Germinal center (tissue), 1 donor: ENCODE measurements at regions not wholly inside any gene's neighbourhood (a gene's known extent, or its start where the extent isn't known, plus 50 kb on each side); places are given as distances from the start of the nearest gene placed in this dataset.
"Not testable (repeated sequence)": the region's sequence is repeated elsewhere in the genome, so short reads cannot be mapped to it uniquely, and the experiment has no call there.

Experiments used
- DNase-seq: peaks from one replicate; pipeline ENCODE4 v3.0.0; 2012; ENCODE audit warnings: mixed read lengths, low spot score

DNA sequence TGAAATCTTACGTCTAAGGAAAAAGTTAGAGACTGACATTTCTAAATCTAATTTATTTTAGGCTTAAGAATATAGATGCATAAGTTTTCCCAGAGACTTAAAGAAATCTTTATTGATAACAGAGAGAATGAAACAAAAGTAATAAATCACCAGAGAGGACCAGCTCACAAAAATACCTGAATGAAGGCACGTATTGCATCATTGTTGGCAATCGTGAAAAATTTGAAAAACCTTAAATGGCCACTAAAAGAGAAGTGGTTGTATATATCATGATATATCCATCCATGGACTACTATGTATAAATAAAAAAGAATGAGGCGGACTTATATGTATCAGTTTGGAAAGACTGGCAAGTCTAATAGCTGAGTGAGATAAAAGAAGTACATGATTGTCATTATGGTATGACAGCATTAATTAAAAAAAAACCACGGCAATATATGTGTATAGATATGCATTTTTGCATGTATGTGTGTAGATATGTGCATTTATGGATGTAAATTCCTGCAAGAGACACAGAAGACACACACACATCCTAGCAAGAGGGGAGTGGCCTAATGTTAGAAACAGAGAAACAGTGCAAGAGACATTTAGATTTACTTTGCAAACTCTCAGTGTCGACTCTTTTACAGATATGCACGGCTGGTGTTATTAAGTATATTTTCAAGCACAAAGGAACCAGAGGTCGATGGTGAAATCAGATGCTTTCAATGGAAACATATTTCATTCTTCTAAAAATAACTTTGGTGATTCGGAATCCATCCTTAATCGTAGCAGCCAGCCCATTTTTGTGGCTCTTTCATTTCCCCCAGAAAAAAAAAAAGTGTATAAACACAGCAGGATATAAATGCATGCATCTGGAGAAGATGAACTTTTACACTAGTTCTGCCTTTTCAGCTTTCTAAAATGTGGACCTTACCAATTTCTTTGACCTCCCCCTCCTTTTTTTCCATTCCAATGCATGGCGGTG, 156.1 kb upstream of the SALL4 start:
- DNase-seq, result no peak

DNA sequence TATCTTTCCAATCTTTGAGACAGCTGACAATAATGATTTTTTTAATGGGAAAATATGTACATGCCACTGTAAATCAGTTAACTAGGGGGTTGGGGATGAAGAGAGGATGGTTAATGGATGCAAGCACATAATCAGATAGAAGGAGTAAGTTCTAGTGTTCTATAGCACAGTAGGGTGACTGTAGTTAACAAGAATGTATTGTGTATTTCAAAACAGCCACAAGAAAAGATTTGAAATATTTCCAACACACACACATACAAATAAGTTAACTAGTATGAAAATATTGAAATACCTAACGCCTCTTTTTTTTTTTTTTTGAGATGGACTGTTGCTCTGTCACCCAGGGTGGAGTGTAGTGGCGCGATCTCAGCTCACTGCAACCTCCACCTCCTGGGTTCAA, 153.4 kb upstream of the SALL4 start:
- DNase-seq, result no peak

DNA sequence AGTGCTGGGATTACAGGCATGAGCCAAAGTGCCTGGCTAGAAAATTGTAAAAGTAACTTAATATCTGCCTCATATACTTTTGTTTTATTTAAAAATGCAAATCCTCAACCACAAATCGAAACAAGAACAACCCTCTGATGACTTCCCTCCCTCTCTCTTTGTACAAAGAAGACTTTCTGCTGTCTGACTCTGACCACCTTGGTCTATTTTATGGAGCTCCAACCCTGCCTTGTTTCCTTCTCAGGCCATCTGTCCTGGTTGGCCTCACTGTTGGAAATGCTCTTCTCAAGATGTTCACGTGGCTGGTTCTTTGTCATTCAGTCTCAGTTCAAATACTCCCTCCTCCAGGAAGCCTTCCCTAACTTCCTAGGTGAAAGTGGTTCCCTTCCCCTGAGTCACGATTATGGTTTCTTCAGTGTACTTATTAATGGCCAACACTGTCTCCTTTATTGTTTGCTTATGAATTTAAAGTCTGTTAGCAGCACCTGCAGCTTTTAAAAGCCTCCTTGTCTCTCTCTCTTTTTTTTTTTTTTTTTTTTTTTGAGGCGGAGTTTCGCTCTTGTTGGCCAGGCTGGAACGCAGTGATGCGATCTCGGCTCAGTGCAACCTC, 151.5 kb upstream of the SALL4 start:
- no peak for DNase-seq

DNA sequence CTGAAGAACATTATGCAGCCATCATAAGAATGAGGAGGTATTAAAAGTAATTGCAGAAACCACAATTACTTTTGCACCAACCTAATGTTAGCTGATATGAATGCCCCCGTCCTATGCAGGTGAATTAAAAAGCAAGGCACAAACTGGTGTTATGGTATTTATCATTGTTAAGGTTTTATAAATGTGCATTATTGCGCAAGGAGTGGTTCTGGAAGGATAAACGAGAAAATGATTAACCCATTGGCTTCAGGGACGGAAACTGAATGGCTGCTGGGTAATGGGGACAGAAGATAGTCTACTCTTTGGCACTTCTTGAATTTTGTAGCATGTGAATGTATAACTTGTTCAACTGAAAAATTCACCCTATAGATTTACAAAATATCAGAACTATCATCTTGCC, 148.6 kb upstream of the SALL4 start:
- no peak for DNase-seq

DNA sequence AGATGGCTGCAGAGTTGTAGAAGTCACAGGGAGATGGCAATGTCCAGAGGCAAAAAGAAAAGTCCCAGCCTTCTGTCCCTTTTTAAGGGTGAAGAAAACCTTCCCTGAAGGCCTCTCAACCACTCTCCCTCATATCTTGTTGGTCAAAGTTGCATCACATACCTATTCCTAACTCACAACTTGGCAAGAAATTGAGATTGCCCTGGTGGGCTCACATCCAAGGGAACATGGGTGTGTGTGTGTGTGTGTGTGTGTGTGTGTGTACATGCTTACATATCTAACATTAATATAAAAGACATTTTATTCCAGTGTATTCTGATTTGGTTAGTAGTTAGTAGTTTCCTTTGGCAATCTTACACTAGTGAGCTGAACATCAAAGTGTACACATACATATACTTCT, 144.3 kb upstream of the SALL4 start:
- DNase-seq, result no peak

DNA sequence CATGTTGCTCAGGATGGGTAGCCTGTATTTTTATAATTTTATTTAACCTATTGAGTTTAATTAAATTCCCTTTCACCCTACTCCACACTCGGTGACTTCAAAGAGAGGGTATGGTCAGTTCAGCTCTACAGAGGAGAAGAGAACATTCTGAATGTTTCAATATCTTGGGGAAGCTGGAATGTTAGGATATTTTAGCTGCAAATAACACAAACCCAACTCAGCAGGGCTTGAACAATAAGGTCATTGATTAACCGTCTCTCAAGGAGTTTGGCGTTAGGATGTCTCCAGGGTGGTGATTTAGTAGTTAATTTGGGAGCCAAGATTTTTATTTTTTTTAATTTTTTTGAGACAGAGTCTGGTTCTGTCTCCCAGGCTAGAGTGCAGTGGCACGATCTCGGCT, 143.6 kb upstream of the SALL4 start:
- DNase-seq, result no peak

DNA sequence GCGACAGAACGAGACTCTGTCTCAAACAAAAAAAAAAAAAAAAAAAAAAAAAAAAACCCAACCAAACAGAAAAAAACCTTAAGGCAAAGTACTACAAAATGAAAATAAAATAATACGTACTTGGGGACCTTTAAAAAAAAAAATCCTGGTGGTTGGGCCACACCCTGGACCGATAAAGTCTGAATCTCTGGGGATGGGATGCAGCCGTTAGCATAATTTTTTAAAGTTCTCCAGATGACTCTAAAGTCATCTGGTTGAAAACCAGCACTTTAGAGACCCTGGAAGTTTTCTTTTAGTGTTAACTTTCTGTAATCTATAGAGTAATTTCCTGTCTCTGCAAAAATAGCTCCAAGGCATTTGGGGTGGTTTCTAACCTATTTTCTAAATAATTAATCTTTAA, 142.9 kb upstream of the SALL4 start:
- DNase-seq, result no peak

DNA sequence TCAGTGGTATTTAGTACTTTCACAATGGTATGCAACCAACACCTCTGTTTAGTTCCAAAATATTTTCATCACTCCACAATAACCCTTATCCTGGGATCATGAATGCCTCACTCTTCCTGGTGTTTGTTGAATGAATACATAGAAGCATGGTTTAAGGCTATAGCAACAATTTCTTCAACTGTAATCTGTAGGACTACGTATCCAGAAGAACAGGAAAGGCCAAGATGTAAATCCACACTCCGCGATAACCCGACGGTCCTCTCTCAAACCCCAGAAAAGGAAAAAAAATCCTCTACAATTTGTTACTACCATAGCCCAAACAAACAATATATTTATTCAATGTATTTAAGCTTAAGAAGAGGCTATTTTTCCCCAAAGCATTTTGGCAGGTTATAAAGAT, 141.4 kb upstream of the SALL4 start:
- no peak for DNase-seq

DNA sequence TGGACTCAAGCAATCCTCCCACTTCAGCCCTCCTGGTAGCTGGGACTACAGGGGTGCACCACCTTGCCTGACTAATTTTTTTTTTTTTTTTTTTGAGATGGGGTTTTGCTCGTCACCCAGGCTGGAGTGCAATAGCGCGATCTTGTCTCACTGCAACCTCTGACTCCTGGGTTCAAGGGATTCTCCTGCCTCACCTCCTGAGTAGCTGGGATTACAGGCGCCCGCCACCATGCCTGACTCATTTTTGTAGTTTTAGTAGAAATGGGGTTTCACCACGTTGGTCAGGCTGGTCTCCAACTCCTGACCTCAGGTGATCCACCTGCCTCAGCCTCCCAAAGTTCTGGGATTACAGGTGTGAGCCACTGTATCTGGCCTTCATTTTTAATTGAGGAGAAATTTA, 141.0 kb upstream of the SALL4 start:
- not testable (repeated sequence) for DNase-seq

DNA sequence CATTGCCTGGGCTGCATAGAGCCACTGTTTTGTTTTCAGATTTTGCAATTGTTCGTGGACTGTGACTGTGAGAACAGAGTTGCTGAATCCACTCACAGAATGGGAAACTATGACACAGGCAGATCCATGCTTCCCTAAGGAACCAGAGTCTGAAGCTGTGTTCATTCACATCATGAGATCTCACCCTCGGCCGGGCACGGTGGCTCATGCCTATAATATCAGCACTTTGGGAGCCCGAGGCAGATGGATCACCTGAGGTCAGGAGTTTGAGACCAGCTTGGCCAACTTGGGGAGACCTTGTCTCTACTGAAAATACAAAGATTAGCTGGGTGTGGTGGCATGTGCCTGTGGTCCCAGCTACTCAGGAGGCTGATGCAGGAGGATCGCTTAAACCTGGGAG, 139.2 kb upstream of the SALL4 start:
- DNase-seq, result no peak

DNA sequence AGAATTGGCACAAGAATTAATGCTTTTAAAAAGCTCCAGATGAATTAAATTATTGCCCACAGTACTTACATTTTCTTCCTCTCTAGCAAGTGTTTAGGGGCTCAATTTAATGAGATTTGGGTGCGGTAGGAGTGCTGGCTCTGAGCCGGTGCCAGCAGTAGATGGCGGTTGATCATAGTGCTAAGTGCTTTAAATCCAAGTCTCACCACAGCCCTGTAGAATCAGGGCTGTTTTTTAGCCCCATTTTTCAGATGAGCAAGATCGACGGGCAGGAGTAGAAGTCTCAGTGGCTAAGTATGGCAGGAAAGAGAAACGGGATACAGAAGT, 136.9 kb upstream of the SALL4 start:
- no peak for DNase-seq

DNA sequence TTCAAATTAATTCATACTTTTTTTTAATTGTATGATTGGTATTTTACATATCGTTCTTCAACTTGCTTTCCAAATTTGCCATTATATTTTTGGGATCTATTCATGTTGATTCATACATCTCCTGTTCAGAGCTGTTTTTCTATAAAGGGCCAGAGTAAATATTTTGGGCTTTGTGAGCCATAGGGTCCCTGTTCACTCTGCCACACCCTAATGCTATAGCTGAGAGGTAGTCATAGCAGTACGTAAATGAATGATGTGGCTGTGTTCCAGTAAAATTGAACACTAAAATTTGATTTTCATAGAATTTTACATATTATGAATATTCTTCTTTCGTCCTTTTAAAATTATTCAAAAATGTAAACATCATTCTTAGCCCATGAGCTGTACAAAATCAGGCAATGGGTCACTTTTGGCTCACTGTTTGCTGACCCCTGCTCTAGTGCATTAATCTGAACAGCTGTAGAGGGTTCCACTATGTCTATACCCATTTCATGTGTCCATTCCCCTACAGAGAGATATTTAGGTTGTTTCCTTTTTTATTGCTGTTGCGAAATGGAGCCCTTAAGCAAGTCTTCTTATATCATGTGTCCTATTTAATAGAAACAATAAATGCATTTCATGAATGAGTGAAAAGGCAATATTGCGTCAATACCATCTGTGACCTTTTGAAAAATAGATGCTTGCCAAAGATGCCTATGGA, 136.4 kb upstream of the SALL4 start:
- DNase-seq, result no peak

DNA sequence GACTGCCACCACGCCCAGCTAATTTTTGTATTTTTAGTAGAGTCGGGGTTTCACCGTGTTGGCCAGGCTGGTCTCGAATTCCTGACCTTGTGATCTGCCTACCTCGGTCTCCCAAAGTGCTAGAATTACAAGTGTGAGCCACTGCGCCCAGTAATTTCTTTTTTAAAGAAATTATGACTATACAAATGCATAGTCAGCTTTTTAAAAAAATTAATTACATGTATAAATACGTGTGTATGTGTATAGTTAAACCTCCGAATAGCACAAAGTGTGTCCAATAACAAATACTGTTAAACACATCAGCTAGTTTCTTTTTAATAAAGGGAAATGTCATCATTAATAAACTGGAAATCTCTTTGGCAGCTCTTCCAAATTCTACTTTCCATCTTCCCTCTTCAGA, 135.5 kb upstream of the SALL4 start:
- no peak for DNase-seq

DNA sequence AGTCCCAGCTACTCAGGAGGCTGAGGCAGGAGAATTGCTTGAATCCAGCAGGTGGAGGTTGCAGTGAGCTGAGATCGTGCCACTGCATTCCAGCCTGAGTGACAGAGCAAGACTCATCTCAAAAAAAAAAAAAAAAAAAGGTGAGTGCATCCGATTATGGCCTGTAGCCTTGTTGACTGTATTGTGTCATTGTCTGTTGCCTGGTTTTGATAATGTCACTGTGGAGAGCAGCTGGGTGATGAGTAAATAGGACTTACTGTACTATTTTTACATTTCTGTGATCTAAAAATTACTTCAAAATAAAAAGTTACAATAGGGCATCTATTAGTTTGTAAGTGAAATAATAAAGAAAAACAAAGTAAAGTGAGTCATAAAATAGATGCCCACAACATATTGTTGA, 134.1 kb upstream of the SALL4 start:
- no peak for DNase-seq

DNA sequence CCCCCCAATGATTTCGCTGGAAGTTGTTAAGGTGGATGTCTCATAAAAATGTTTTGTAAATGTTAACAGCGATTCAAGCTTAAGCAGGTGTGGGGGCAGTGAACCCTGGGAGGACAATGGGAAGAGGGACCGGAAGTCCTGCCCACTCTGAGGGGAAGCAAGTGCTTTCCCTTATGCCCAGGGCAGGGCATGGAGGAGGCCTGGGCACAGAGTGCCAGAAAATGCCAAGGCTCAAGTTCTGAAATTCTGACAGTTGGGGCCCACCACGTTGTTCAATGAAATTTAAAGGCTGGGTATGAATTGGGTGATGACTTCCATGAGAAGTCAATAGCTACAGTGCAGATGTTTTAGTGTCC, 132.7 kb upstream of the SALL4 start:
- DNase-seq, result no peak

DNA sequence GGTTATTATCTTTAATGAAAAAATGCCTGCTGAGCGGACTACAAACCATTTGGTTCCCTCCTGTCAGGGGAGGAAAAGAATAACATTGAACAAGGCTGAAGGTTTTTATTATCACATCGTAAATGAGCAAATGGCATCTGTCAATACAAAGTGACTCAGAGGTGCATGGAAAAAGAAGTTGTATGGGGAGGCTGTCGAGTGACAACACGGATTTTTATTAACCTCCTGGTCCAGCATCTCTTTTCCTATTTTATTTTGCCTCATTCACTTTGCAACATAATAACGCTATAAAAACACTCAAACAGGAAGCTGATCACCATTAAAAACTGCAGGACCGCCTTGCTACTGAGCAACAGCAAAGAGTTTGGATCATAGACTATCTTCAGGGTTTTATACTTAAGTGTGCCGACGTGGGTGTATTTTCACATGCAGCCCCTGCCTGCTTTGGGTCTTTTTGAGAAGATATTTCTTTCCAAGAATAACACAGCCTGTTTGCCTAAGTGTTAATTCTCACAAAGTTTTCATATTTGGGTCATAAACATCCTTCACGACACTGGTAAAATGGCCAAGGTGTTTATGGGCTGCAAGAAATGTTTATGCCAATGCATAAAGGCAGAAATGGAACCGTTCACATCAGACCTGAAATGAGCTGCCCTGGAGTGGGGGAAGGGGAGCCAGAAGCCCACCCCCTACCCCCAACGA, 132.1 kb upstream of the SALL4 start:
- DNase-seq, result no peak

DNA sequence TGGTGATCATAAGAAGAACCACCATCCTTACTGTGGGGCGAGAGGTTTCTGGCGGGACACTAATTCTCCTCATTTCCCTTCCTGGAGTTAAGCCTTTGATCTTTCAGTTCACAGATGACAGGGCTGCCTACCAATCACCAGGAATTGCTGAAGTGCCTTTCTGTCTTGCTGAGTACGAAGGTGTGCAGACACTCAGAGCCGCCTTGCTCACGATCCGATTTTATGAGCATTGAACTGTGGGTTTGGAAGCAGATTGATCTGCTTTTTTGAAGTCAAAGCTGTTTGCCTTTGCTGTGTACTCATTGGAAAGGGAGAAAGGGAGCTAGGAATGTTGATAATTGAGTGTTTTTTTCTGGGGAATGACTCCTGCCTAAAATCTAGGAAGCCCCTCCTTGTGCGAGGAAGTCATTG, 129.1 kb upstream of the SALL4 start:
- DNase-seq, result no peak

DNA sequence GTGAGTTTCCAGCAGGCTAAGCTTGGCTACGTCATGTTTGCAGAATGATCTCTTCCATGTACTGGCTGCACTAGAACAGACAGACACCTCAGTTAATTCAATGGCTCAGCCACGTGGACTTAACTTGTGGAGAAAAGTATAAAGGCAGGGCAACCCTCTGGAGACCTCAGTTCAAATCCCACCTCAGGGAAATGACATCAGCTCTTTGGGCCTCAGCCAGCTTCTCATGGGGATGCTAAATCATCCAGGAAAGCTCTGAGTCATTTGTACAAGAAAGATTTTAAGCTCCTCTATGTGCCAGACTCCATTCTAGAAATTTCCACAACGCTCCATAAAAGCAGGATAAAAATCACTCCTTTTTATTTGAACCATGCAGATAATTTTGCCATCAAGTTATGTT, 128.5 kb upstream of the SALL4 start:
- DNase-seq, result no peak

DNA sequence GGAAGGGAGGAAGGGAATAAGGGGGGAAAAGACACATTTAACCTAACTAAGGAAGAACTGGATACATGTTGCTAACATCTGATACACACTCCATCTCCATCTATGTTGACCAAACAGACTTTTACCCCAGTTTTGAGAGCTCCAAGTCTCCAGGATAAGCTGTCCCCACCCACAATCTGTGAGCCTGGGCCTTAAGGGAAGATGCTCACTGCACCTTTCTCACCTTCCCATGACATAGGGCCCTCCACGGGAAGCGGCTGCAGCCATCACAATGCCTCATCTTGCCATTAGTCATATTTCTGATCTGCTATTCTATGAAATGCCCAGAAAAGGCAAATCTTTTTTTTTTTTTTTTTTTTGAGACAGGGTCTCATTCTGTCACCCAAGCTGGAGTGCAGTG, 126.6 kb upstream of the SALL4 start:
- no peak for DNase-seq

DNA sequence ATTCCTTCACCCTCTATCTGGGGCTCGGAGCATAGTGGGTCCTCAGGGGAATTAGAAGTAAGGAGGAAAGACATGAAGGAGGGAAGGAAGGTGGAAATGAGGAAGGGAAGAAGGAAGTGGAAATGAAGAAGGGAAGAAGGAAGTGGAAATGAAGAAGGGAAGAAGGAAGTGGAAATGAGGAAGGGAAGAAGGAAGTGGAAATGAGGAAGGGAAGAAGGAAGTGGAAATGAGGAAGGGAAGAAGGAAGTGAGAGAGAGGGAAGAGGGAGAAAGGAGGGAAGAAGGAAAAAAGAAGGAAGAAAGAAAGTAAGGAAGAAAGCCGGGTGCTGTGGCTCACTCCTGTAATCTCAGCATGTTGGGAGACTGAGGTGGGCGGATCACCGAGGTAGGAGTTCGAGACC, 125.6 kb upstream of the SALL4 start:
- DNase-seq, result not testable (repeated sequence)

DNA sequence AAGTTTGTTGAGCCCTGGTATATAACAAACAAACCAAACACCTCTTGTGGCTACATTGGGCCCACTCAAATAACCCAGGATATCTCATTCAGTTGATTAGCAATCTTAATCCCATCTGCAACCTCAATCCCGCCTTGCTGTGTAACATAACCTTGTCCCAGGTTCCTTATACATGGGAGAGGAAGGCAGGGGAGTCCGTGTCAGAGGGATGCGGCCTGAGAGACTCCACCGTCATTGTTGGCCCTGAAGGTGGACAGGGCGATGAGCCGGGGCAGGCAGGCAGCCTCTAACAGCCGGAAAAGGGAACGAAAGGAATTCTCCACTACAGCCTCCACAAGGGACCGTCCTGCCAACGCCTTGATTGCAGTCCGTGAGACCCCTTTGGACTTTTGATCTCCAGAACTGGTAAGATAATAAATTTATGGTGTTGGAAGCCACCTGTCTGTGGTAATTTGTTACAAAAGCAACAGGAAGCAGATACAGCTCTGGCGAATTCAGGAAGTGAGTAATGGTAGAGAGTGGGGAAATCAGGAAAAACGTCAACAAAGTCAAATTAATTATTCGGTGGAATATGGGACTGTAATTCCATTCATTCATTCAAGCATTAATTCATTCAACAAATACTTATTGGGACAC, 124.5 kb upstream of the SALL4 start:
- DNase-seq, result no peak

DNA sequence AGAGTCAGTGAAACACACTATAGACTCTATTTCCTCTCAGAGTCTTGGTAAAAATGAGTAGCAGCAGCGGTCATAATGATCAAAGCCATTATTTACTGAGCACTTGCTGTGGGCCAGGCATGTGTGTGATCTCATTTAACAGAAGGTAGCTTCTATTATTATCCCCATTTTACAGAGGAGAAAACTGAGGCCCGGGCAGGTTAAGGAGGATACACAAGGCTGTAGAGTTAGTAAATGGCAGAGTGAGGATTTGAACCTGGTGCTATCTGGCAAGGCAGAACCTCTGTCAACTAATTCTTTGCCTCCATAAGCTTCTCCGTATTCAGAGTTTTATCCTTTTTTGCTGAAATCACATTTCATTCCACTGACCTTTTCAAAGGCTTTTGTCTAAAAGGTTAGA, 122.2 kb upstream of the SALL4 start:
- no peak for DNase-seq
